PC-9 (cell line): ENCODE measurements at regions not wholly inside any gene's neighbourhood (a gene's known extent, or its start where the extent isn't known, plus 50 kb on each side); places are given as distances from the start of the nearest gene placed in this dataset.

Experiments
- EZH2 ChIP-seq: fragments of 200-600 bp; sonication (generic); IDR thresholded peaks from 2 replicates; pipeline ENCODE4 v1.8.0; 2017; ENCODE audit warnings: antibody characterized with exemption, low read depth
- TF ChIP-seq, protein P1 (sequence below): fragments of 200-600 bp; sonication (generic); conservative IDR thresholded peaks from 2 replicates; pipeline ENCODE4 v1.6.1; 2017; ENCODE audit warnings: mixed run types, antibody characterized with exemption, mild to moderate bottlenecking, moderate library complexity

DNA sequence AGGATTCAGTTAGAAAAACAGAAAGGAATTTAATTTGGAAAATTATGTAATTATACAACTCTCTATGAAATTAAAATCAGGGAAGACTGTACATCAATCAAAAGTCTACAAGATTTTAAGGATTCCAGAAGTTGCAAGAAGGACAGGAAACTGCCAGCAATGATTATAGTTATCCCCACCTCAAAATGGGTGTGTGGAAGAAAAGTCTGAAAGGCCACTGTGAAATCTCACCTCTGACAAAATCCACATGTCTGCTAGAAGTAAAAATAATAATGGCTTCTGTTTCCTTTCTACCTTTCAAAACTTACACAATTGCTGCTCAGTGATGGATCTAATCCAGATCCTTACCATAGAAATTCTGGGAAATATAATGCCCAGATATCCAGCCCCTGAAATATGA is 708.1 kb upstream of the ADGRL4 start:
- TF ChIP-seq, protein P1, sequence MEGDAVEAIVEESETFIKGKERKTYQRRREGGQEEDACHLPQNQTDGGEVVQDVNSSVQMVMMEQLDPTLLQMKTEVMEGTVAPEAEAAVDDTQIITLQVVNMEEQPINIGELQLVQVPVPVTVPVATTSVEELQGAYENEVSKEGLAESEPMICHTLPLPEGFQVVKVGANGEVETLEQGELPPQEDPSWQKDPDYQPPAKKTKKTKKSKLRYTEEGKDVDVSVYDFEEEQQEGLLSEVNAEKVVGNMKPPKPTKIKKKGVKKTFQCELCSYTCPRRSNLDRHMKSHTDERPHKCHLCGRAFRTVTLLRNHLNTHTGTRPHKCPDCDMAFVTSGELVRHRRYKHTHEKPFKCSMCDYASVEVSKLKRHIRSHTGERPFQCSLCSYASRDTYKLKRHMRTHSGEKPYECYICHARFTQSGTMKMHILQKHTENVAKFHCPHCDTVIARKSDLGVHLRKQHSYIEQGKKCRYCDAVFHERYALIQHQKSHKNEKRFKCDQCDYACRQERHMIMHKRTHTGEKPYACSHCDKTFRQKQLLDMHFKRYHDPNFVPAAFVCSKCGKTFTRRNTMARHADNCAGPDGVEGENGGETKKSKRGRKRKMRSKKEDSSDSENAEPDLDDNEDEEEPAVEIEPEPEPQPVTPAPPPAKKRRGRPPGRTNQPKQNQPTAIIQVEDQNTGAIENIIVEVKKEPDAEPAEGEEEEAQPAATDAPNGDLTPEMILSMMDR: no peak
- TF ChIP-seq EZH2: no peak
